ENCODE measurements at regions not wholly inside any gene's neighbourhood (a gene's known extent, or its start where the extent isn't known, plus 50 kb on each side); places are given as distances from the start of the nearest gene placed in this dataset.
"Not testable (repeated sequence)": the region's sequence is repeated elsewhere in the genome, so short reads cannot be mapped to it uniquely, and the experiment has no call there.

DNA sequence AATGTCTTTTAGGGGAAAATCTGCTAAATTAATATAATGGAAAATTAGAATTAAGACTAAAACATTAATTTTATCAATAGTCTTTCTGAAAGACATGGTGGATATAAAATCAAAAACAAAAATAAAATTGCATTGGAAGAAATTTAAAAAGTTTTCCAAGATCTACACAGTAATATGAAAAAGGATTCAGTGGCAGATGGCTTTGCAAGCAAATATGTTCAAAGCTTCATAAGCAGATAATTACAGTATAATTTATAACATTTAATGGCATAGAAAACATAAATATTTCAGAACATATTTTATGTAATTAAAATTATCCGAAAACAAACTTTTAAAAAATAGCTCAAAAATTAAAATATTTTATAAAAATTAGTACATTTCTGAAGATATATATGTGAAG is 512.4 kb upstream of the CYLC2 start:
- Histone ChIP-seq H3K4me1 (ENCODE audit: control insufficient read depth in 3 of 3, insufficient read depth in 3 of 3, low read length in 3 of 3) (no peaks in the 10 kb centered on the region), H3K27ac (ENCODE audit: low read depth, low read length) (no peak overlapping the region), H3K4me3 (ENCODE audit: low read length in 3 of 3) (no peak overlapping the region), H3K36me3 (ENCODE audit: control insufficient read depth in 3 of 3, insufficient read depth in 3 of 3, low read length in 3 of 3) (no peaks in the 10 kb centered on the region), H3K27me3 (ENCODE audit: control insufficient read depth in 3 of 3, insufficient read depth in 3 of 3, low read length in 3 of 3) (no peaks in the 10 kb centered on the region), H3K9ac (ENCODE audit: low read depth in 1 of 3, low read length in 3 of 3) (no peak overlapping the region), H3K9me3 (ENCODE audit: control insufficient read depth in 3 of 3, low read length in 3 of 3) (no peaks in the 10 kb centered on the region)

DNA sequence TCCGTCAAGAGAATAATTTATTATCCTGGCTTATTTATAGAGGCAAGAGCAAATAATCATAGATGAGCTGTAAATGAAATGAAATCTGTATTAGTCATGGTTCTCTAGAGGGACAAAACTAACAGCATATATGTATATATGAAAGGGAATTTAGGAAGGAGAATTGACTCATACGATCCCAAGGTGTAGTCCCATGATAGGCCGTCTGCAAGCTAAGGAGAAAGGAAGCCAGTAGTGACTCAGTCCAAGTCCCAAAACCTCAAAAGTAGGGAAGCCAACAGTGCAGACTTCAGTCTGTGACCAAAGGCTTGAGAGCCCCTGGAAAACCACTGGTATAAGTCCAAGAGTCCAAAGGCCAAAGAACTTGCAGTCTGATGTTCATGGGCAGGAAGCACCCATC is 515.9 kb upstream of the CYLC2 start:
- Histone ChIP-seq H3K9me3 (ENCODE audit: control insufficient read depth in 3 of 3, low read length in 3 of 3) (no peaks in the 10 kb centered on the region), H3K9ac (ENCODE audit: low read depth in 1 of 3, low read length in 3 of 3) (no peak overlapping the region), H3K27ac (ENCODE audit: low read depth, low read length) (no peak overlapping the region), H3K36me3 (ENCODE audit: control insufficient read depth in 3 of 3, insufficient read depth in 3 of 3, low read length in 3 of 3) (no peaks in the 10 kb centered on the region), H3K27me3 (ENCODE audit: control insufficient read depth in 3 of 3, insufficient read depth in 3 of 3, low read length in 3 of 3) (no peaks in the 10 kb centered on the region), H3K4me1 (ENCODE audit: control insufficient read depth in 3 of 3, insufficient read depth in 3 of 3, low read length in 3 of 3) (no peaks in the 10 kb centered on the region), H3K4me3 (ENCODE audit: low read length in 3 of 3) (no peak overlapping the region)

DNA sequence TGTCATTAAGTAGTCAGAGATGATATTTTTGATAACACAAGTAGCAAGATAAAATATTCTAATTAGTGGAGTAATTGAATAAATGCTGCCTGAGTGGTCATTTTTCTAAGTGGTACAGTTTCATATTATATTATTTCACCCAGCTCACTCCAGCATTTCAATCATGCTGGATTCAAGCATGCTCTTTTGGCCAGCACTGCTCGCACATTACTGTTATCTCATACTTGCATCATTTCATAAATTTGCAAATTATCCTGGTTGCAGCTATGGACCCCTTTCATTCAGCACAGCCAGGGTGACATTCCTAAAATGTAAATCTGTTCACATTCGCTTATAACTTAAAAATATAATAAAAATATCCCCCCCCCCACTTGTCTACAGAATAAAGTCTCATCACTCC is 520.8 kb upstream of the CYLC2 start:
- H3K9ac ChIP-seq (ENCODE audit: low read depth in 1 of 3, low read length in 3 of 3) = no peak overlapping the region
- no peaks in the 10 kb centered on the region for H3K36me3 ChIP-seq (ENCODE audit: control insufficient read depth in 3 of 3, insufficient read depth in 3 of 3, low read length in 3 of 3)
- H3K9me3 ChIP-seq (ENCODE audit: control insufficient read depth in 3 of 3, low read length in 3 of 3) = peaks cover 0 to 4% (median 0%) of the 10 kb centered on the region in 3 donors
- no peak overlapping the region for H3K27ac ChIP-seq (ENCODE audit: low read depth, low read length)
- no peaks in the 10 kb centered on the region for H3K4me1 ChIP-seq (ENCODE audit: control insufficient read depth in 3 of 3, insufficient read depth in 3 of 3, low read length in 3 of 3)
- H3K27me3 ChIP-seq (ENCODE audit: control insufficient read depth in 3 of 3, insufficient read depth in 3 of 3, low read length in 3 of 3) = no peaks in the 10 kb centered on the region
- no peak overlapping the region for H3K4me3 ChIP-seq (ENCODE audit: low read length in 3 of 3)

DNA sequence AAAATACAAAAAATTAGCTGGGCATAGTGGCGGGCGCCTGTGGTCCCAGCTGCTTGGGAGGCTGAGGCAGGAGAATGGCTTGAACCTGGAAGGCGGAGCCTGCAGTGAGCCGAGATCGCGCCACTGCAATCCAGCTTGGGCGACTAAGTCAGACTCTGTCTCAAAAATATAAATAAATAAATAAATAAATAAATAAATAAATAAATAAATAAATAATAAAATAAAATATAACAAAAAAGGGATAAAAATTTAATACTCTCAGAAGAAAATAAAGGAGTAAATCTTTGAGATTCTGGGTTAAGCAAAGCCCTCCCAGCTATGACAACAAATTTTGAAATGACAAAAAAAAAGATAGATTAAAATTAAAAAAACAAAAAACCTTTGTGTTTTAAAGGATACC is 525.7 kb upstream of the CYLC2 start:
- H3K9me3 ChIP-seq (ENCODE audit: control insufficient read depth in 3 of 3, low read length in 3 of 3); H3K27ac ChIP-seq (ENCODE audit: low read depth, low read length); H3K4me1 ChIP-seq (ENCODE audit: control insufficient read depth in 3 of 3, insufficient read depth in 3 of 3, low read length in 3 of 3); H3K4me3 ChIP-seq (ENCODE audit: low read length in 3 of 3); H3K36me3 ChIP-seq (ENCODE audit: control insufficient read depth in 3 of 3, insufficient read depth in 3 of 3, low read length in 3 of 3); H3K27me3 ChIP-seq (ENCODE audit: control insufficient read depth in 3 of 3, insufficient read depth in 3 of 3, low read length in 3 of 3); H3K9ac ChIP-seq (ENCODE audit: low read depth in 1 of 3, low read length in 3 of 3): not testable (repeated sequence)

DNA sequence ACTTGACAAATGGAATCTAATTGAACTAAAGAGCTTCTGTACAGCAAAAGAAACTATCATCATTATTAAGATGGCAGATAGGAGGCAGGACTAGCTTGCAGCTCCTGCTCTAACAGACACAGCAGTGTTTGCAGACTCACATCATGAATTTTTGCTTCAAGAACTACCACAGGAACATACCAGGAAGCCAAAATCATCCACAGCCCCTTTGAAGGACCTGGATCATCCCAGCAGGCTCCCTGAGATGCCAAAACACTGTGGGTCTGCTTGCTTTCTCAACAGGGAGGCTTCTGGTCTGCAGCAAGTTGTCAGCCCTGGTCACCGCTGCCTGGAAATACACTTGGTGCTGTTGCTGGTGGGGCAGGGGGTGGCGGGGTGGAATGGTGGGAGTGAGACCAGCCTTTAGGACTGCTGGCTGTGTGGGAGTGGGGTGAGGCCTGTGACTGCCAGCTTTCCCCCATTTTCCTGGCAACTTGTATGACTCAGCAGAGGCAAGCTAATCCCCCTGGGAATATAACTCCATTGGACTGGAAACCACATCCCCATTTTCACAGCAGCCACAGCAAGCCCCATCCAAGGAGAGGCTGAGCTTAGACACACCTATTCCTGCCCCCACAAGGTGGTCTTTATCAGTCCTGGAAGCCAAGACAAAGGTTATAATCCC is 533.8 kb upstream of the CYLC2 start:
- no peak overlapping the region for H3K4me3 ChIP-seq (ENCODE audit: low read length in 3 of 3)
- no peaks in the 10 kb centered on the region for H3K36me3 ChIP-seq (ENCODE audit: control insufficient read depth in 3 of 3, insufficient read depth in 3 of 3, low read length in 3 of 3)
- H3K9me3 ChIP-seq (ENCODE audit: control insufficient read depth in 3 of 3, low read length in 3 of 3) = no peaks in the 10 kb centered on the region
- no peaks in the 10 kb centered on the region for H3K27me3 ChIP-seq (ENCODE audit: control insufficient read depth in 3 of 3, insufficient read depth in 3 of 3, low read length in 3 of 3)
- no peak overlapping the region for H3K27ac ChIP-seq (ENCODE audit: low read depth, low read length)
- H3K9ac ChIP-seq (ENCODE audit: low read depth in 1 of 3, low read length in 3 of 3) = no peak overlapping the region
- no peaks in the 10 kb centered on the region for H3K4me1 ChIP-seq (ENCODE audit: control insufficient read depth in 3 of 3, insufficient read depth in 3 of 3, low read length in 3 of 3)

DNA sequence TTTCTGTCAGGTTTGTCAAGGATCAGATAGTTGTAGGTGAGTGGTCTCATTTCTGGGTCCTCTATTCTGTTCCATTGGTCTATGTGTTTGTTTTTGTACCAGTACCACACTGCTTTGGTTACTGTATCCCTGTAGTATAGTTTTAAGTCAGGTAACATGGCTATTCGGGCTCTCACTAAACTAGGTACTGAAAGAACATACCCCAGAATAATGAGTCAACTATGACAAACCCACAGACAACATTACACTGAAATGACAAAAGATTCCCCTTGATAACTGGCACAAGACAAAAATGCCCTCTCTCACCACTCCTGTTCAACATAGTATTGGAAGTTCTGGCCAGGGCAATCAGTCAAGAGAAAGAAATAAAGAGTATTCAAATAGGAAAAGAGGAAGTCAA is 535.3 kb upstream of the CYLC2 start:
- Histone ChIP-seq H3K9me3 (ENCODE audit: control insufficient read depth in 3 of 3, low read length in 3 of 3) (no peaks in the 10 kb centered on the region), H3K36me3 (ENCODE audit: control insufficient read depth in 3 of 3, insufficient read depth in 3 of 3, low read length in 3 of 3) (no peaks in the 10 kb centered on the region), H3K4me3 (ENCODE audit: low read length in 3 of 3) (no peak overlapping the region), H3K27me3 (ENCODE audit: control insufficient read depth in 3 of 3, insufficient read depth in 3 of 3, low read length in 3 of 3) (no peaks in the 10 kb centered on the region), H3K4me1 (ENCODE audit: control insufficient read depth in 3 of 3, insufficient read depth in 3 of 3, low read length in 3 of 3) (no peaks in the 10 kb centered on the region), H3K9ac (ENCODE audit: low read depth in 1 of 3, low read length in 3 of 3) (no peak overlapping the region), H3K27ac (ENCODE audit: low read depth, low read length) (no peak overlapping the region)

DNA sequence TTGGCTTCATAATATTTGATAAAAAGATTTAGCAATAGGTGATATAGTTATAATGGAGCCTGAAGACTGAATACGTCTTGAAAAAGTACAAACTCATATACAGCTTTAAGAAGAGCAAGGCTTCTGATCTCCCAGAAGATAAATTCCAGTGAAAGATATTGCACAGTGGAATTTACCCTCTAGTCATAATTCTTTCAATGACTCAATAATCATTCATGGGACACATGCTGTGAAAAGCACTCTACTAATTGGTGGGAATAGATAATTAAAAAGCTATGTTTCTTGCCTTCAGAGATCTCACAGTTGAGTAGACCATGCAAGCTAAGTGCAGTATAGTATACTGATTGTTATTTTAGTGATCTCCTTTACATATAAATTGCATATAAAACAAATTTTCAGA is 538.6 kb upstream of the CYLC2 start:
- no peak overlapping the region for H3K4me3 ChIP-seq (ENCODE audit: low read length in 3 of 3)
- no peaks in the 10 kb centered on the region for H3K4me1 ChIP-seq (ENCODE audit: control insufficient read depth in 3 of 3, insufficient read depth in 3 of 3, low read length in 3 of 3)
- no peaks in the 10 kb centered on the region for H3K36me3 ChIP-seq (ENCODE audit: control insufficient read depth in 3 of 3, insufficient read depth in 3 of 3, low read length in 3 of 3)
- H3K9me3 ChIP-seq (ENCODE audit: control insufficient read depth in 3 of 3, low read length in 3 of 3) = no peaks in the 10 kb centered on the region
- H3K9ac ChIP-seq (ENCODE audit: low read depth in 1 of 3, low read length in 3 of 3) = no peak overlapping the region
- H3K27ac ChIP-seq (ENCODE audit: low read depth, low read length) = no peak overlapping the region
- H3K27me3 ChIP-seq (ENCODE audit: control insufficient read depth in 3 of 3, insufficient read depth in 3 of 3, low read length in 3 of 3) = no peaks in the 10 kb centered on the region

DNA sequence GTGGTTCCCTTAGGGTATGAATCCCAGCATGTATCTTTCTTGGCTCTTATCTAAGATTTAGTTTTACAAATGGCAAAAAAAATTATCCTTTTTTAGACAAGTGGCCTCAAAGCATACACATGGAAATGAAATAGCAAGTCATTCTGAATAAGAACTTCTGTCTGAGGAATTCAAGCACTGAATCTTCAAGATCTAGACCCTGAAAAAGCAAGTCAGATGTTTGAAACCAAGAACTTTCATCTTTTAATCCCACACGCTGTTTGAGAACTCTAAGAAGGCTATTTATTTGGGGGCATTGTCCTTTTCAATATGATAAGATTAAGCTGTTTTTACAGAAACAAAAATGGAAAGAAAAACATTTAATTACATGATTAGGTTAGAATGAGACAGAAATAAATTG is 549.2 kb upstream of the CYLC2 start:
- H3K9ac ChIP-seq (ENCODE audit: low read depth in 1 of 3, low read length in 3 of 3) = no peak overlapping the region
- no peaks in the 10 kb centered on the region for H3K27me3 ChIP-seq (ENCODE audit: control insufficient read depth in 3 of 3, insufficient read depth in 3 of 3, low read length in 3 of 3)
- H3K27ac ChIP-seq (ENCODE audit: low read depth, low read length) = no peak overlapping the region
- H3K36me3 ChIP-seq (ENCODE audit: control insufficient read depth in 3 of 3, insufficient read depth in 3 of 3, low read length in 3 of 3) = no peaks in the 10 kb centered on the region
- peaks cover 0 to 2% (median 0%) of the 10 kb centered on the region in 3 donors for H3K9me3 ChIP-seq (ENCODE audit: control insufficient read depth in 3 of 3, low read length in 3 of 3)
- no peak overlapping the region for H3K4me3 ChIP-seq (ENCODE audit: low read length in 3 of 3)
- no peaks in the 10 kb centered on the region for H3K4me1 ChIP-seq (ENCODE audit: control insufficient read depth in 3 of 3, insufficient read depth in 3 of 3, low read length in 3 of 3)

DNA sequence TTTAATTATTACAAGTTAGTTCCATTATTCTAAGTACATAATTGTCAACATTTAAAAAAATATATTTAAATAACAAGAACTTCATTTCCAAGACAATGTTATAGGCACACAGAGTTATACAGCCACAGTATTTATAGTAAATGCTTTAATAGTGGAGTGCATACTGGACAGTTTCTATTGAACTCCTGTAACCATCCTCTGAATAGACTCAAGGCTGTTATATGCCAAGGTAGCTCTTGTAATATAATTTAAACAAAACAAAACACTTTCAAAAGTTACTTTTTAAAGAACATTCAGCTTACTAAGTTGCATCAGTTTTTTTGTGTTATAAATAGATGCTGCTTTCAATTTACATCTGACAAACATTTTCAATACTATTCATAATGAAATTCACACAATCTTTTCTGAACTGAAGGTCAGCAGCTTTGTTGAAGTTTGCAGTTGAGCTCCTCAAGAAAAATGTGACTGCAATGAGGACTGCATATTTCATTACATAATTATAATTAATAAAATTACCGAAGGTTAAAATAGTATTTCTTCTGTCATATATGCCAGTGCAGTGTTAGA is 549.9 kb upstream of the CYLC2 start:
- H3K4me3 ChIP-seq (ENCODE audit: low read length in 3 of 3) = no peak overlapping the region
- H3K4me1 ChIP-seq (ENCODE audit: control insufficient read depth in 3 of 3, insufficient read depth in 3 of 3, low read length in 3 of 3) = no peaks in the 10 kb centered on the region
- H3K9me3 ChIP-seq (ENCODE audit: control insufficient read depth in 3 of 3, low read length in 3 of 3) = peaks cover 0 to 2% (median 0%) of the 10 kb centered on the region in 3 donors
- H3K27ac ChIP-seq (ENCODE audit: low read depth, low read length) = no peak overlapping the region
- no peaks in the 10 kb centered on the region for H3K27me3 ChIP-seq (ENCODE audit: control insufficient read depth in 3 of 3, insufficient read depth in 3 of 3, low read length in 3 of 3)
- no peak overlapping the region for H3K9ac ChIP-seq (ENCODE audit: low read depth in 1 of 3, low read length in 3 of 3)
- no peaks in the 10 kb centered on the region for H3K36me3 ChIP-seq (ENCODE audit: control insufficient read depth in 3 of 3, insufficient read depth in 3 of 3, low read length in 3 of 3)

DNA sequence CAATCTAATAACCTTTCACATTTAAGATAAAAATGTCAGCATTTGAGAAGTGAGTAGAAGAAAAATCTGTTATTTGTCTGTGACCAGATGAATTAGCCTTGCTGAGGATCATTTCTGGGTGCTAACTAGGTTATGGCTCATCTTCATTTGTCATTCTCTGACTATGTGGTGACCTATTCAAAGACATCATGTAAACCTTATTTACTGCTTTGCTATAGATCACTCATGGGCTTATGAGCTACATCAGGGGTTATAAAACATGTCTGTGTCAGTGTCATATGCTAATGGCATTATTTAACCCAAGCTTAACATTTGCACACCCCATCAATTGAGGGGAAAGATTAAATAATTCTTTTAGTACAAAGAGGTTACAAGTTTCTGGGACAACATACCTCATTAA is 555.5 kb upstream of the CYLC2 start:
- no peaks in the 10 kb centered on the region for H3K9me3 ChIP-seq (ENCODE audit: control insufficient read depth in 3 of 3, low read length in 3 of 3)
- no peaks in the 10 kb centered on the region for H3K4me1 ChIP-seq (ENCODE audit: control insufficient read depth in 3 of 3, insufficient read depth in 3 of 3, low read length in 3 of 3)
- no peak overlapping the region for H3K4me3 ChIP-seq (ENCODE audit: low read length in 3 of 3)
- H3K36me3 ChIP-seq (ENCODE audit: control insufficient read depth in 3 of 3, insufficient read depth in 3 of 3, low read length in 3 of 3) = no peaks in the 10 kb centered on the region
- no peaks in the 10 kb centered on the region for H3K27me3 ChIP-seq (ENCODE audit: control insufficient read depth in 3 of 3, insufficient read depth in 3 of 3, low read length in 3 of 3)
- no peak overlapping the region for H3K27ac ChIP-seq (ENCODE audit: low read depth, low read length)
- H3K9ac ChIP-seq (ENCODE audit: low read depth in 1 of 3, low read length in 3 of 3) = no peak overlapping the region

Measured in skeletal muscle tissue (tissue), 3 donors.